ENCODE measurements at regions not wholly inside any gene's neighbourhood (a gene's known extent, or its start where the extent isn't known, plus 50 kb on each side); places are given as distances from the start of the nearest gene placed in this dataset.

- no peak for TF ChIP-seq EZH2phosphoT487 (IDR thresholded peaks at IDR 0.05; ENCODE audit: borderline replicate concordance, low read length)
- no peak for TF ChIP-seq CTCF (conservative IDR thresholded peaks at IDR 0.05; ENCODE audit: low read depth, low read length)
- TF ChIP-seq EZH2 (IDR thresholded peaks at IDR 0.05; ENCODE audit: low read length, unreplicated experiment): no peak
- no peak for ATAC-seq
- H3K36me3 ChIP-seq (ENCODE audit: low read depth, low read length): no peaks in the 10 kb centered on the region
These were observed 126.1 kb upstream of the CMC1 start for GRCh38 chr3:28115316-28115715.

GRCh38 chr3:28117598-28117997, 123.8 kb upstream of the CMC1 start:
- no peaks in the 10 kb centered on the region for H4K20me1 ChIP-seq (ENCODE audit: low read length)
- ATAC-seq (no peak), DNase-seq (no peak)
- no peak overlapping the region for H3K4me3 ChIP-seq (ENCODE audit: low read length)
- H3K27me3 ChIP-seq (ENCODE audit: low read length): no peaks in the 10 kb centered on the region
- H3K9ac ChIP-seq (ENCODE audit: low read length): no peak overlapping the region
- no TSS peak for BruUV-seq (replicated peaks)
- ChIA-PET POLR2A (ENCODE audit: unreplicated experiment) (no interaction called here), CTCF (no interaction called here)
- no peak overlapping the region for H3K27ac ChIP-seq (ENCODE audit: low read length)
- no peaks in the 10 kb centered on the region for H3K9me2 ChIP-seq (replicated peaks; ENCODE audit: low read length)
- no peaks in the 10 kb centered on the region for H3K36me3 ChIP-seq (ENCODE audit: low read depth, low read length)
- H2AFZ ChIP-seq (ENCODE audit: low read length): no peak overlapping the region
- no peaks in the 10 kb centered on the region for H3K79me2 ChIP-seq (ENCODE audit: low read length)
- no peaks in the 10 kb centered on the region for H3K9me3 ChIP-seq (ENCODE audit: low read length)
- TF ChIP-seq CTCF (conservative IDR thresholded peaks at IDR 0.05; ENCODE audit: low read depth, low read length): no peak
- no peak for TF ChIP-seq EZH2 (IDR thresholded peaks at IDR 0.05; ENCODE audit: low read length, unreplicated experiment)
- TF ChIP-seq EZH2phosphoT487 (IDR thresholded peaks at IDR 0.05; ENCODE audit: borderline replicate concordance, low read length): no peak
- no peaks in the 10 kb centered on the region for H3K4me1 ChIP-seq (ENCODE audit: insufficient read depth, low read length)
- intact Hi-C loops (cut with micrococcal nuclease): no loop called here
- H3F3A ChIP-seq (ENCODE audit: low read length, unreplicated experiment): no peaks in the 10 kb centered on the region
- no peak overlapping the region for H3K4me2 ChIP-seq (ENCODE audit: low read length)

More at GRCh38 chr3:28115316-28115715, 126.1 kb upstream of the CMC1 start:
- Histone ChIP-seq H3K27ac (ENCODE audit: low read length) (no peak overlapping the region), H3K4me1 (ENCODE audit: insufficient read depth, low read length) (peaks cover 1% of the 10 kb centered on the region; the same call in 1 of the 2 replicates), H3K4me3 (ENCODE audit: low read length) (no peak overlapping the region), H3K4me2 (ENCODE audit: low read length) (no peak overlapping the region), H3K27me3 (ENCODE audit: low read length) (no peaks in the 10 kb centered on the region), H3K79me2 (ENCODE audit: low read length) (no peaks in the 10 kb centered on the region), H4K20me1 (ENCODE audit: low read length) (no peaks in the 10 kb centered on the region), H3K9me2 (replicated peaks; ENCODE audit: low read length) (no peaks in the 10 kb centered on the region), H3K9me3 (ENCODE audit: low read length) (no peaks in the 10 kb centered on the region), H2AFZ (ENCODE audit: low read length) (no peak overlapping the region), H3F3A (ENCODE audit: low read length, unreplicated experiment) (no peaks in the 10 kb centered on the region), H3K9ac (ENCODE audit: low read length) (no peak overlapping the region)
- DNase-seq: no peak
- CTCF ChIA-PET: no interaction called here
- intact Hi-C loops (cut with micrococcal nuclease): no loop called here
- no TSS peak for BruUV-seq (replicated peaks)
- POLR2A ChIA-PET (ENCODE audit: unreplicated experiment): no interaction called here

- Histone ChIP-seq H3K4me1 (ENCODE audit: insufficient read depth, low read length) (no peaks in the 10 kb centered on the region), H3K4me2 (ENCODE audit: low read length) (no peak overlapping the region), H3K4me3 (ENCODE audit: low read length) (no peak overlapping the region), H3K9me2 (replicated peaks; ENCODE audit: low read length) (no peaks in the 10 kb centered on the region), H3K79me2 (ENCODE audit: low read length) (no peaks in the 10 kb centered on the region), H4K20me1 (ENCODE audit: low read length) (no peaks in the 10 kb centered on the region), H3K36me3 (ENCODE audit: low read depth, low read length) (no peaks in the 10 kb centered on the region), H3K27ac (ENCODE audit: low read length) (no peak overlapping the region), H3F3A (ENCODE audit: low read length, unreplicated experiment) (no peaks in the 10 kb centered on the region), H3K9me3 (ENCODE audit: low read length) (no peaks in the 10 kb centered on the region), H3K9ac (ENCODE audit: low read length) (no peak overlapping the region), H3K27me3 (ENCODE audit: low read length) (no peaks in the 10 kb centered on the region), H2AFZ (ENCODE audit: low read length) (no peak overlapping the region)
- no TSS peak for BruUV-seq (replicated peaks)
- ChIA-PET POLR2A (ENCODE audit: unreplicated experiment) (no interaction called here), CTCF (no interaction called here)
- DNase-seq (no peak), ATAC-seq (no peak)
- TF ChIP-seq EZH2phosphoT487 (IDR thresholded peaks at IDR 0.05; ENCODE audit: borderline replicate concordance, low read length) (no peak), EZH2 (IDR thresholded peaks at IDR 0.05; ENCODE audit: low read length, unreplicated experiment) (no peak), CTCF (conservative IDR thresholded peaks at IDR 0.05; ENCODE audit: low read depth, low read length) (no peak)
- intact Hi-C loops (cut with micrococcal nuclease): no loop called here
These were observed 123.3 kb upstream of the CMC1 start for GRCh38 chr3:28118087-28118486.

Measured in PC-3 (cell line).